HEK293 (cell line): ENCODE measurements at regions not wholly inside any gene's neighbourhood (a gene's known extent, or its start where the extent isn't known, plus 50 kb on each side); places are given as distances from the start of the nearest gene placed in this dataset.

Source experiments
- CTCF ChIP-seq: fragments of 450-650 bp; formaldehyde crosslinking; IDR thresholded peaks from 2 replicates; pipeline ENCODE4 v1.5.1; 2016; ENCODE audit warnings: missing biosample characterization, missing genetic modification characterization
- REST ChIP-seq: fragments of 450-650 bp; formaldehyde crosslinking; IDR thresholded peaks from 2 replicates; pipeline ENCODE4 v1.5.1; 2016; ENCODE audit warnings: missing biosample characterization, missing genetic modification characterization
- SALL2 ChIP-seq: fragments of 450-650 bp; formaldehyde crosslinking; IDR thresholded peaks from 2 replicates; pipeline ENCODE4 v1.5.0; 2017; ENCODE audit warnings: missing biosample characterization, mild to moderate bottlenecking, missing genetic modification characterization, borderline replicate concordance
- SETDB1 ChIP-seq: IDR thresholded peaks from one replicate; pipeline ENCODE4 v1.6.1; 2017; ENCODE audit warnings: mild to moderate bottlenecking, low read length, moderate library complexity, mixed read lengths; ENCODE audit not compliant: insufficient read length
- TRIM28 ChIP-seq: IDR thresholded peaks from 2 replicates; pipeline ENCODE4 v1.6.1; 2011; ENCODE audit warnings: low read length, control low read depth, borderline replicate concordance
- ZBTB17 ChIP-seq: fragments of 450-650 bp; formaldehyde crosslinking; IDR thresholded peaks from 2 replicates; pipeline ENCODE4 v1.5.1; 2016; ENCODE audit warnings: missing biosample characterization, missing genetic modification characterization
- ZNF114 ChIP-seq: fragments of 450-650 bp; formaldehyde crosslinking; IDR thresholded peaks from 2 replicates; pipeline ENCODE4 v1.5.0; 2017; ENCODE audit warnings: missing biosample characterization, missing genetic modification characterization
- ZNF138 ChIP-seq: fragments of 450-650 bp; formaldehyde crosslinking; IDR thresholded peaks from 2 replicates; pipeline ENCODE4 v1.5.1; 2016; ENCODE audit warnings: missing biosample characterization, missing genetic modification characterization, borderline replicate concordance
- ZNF157 ChIP-seq: fragments of 450-650 bp; formaldehyde crosslinking; IDR thresholded peaks from 2 replicates; pipeline ENCODE4 v1.5.1; 2016; ENCODE audit warnings: missing biosample characterization, missing genetic modification characterization
- ZNF214 ChIP-seq: fragments of 450-650 bp; formaldehyde crosslinking; IDR thresholded peaks from 2 replicates; pipeline ENCODE4 v1.5.1; 2017; ENCODE audit warnings: missing biosample characterization, mild to moderate bottlenecking, missing genetic modification characterization, borderline replicate concordance
- ZNF530 ChIP-seq: fragments of 450-650 bp; formaldehyde crosslinking; IDR thresholded peaks from 2 replicates; pipeline ENCODE4 v1.5.1; 2016; ENCODE audit warnings: low read depth, missing biosample characterization, missing genetic modification characterization
- ZNF629 ChIP-seq: fragments of 450-650 bp; formaldehyde crosslinking; IDR thresholded peaks from 2 replicates; pipeline ENCODE4 v1.5.1; 2017; ENCODE audit warnings: missing biosample characterization, missing genetic modification characterization
- ZNF76 ChIP-seq: fragments of 450-650 bp; formaldehyde crosslinking; IDR thresholded peaks from 2 replicates; pipeline ENCODE4; 2016; ENCODE audit warnings: low read depth, missing biosample characterization, missing genetic modification characterization, borderline replicate concordance

- TF ChIP-seq ZNF157 (tag by site-specific recombination): no peak
- TF ChIP-seq CTCF (tag by site-specific recombination): no peak
- TF ChIP-seq ZNF114 (tag by site-specific recombination): no peak
- TF ChIP-seq REST (tag by site-specific recombination): no peak
- no peak for TF ChIP-seq ZBTB17 (tag by site-specific recombination)
- TF ChIP-seq SETDB1: no peak
- no peak for TF ChIP-seq ZNF530
- TF ChIP-seq SALL2 (tag by site-specific recombination): no peak
- TF ChIP-seq ZNF629: no peak
- no peak for TF ChIP-seq ZNF138 (tag by site-specific recombination)
- TF ChIP-seq ZNF214: no peak
- no peak for TF ChIP-seq TRIM28
- no peak for TF ChIP-seq ZNF76 (tag by site-specific recombination)
These were observed 99.1 kb downstream of the CAPZA3 start for GRCh38 chr12:18837025-18837424.
